Activated CD4-positive, alpha-beta T cell treated with anti-CD3 and anti-CD28 coated beads, Interleukin-2, amount 10 ng/mL, durations not matched to agents 7 days and 5 days (primary cell): ENCODE measurements at regions not wholly inside any gene's neighbourhood (a gene's known extent, or its start where the extent isn't known, plus 50 kb on each side); places are given as distances from the start of the nearest gene placed in this dataset.

Experiments
- CTCF ChIA-PET: fragments of 350-600 bp; sonication (Branson Sonifier 250); formaldehyde crosslinking; loops from one replicate; lab custom pipeline; 2021; ENCODE audit warnings: antibody characterized with exemption; lab: Charles Lee
- POLR2A ChIA-PET: fragments of 350-600 bp; sonication (Branson Sonifier 250); formaldehyde crosslinking; loops from one replicate; lab custom pipeline; 2021; ENCODE audit warnings: antibody characterized with exemption; lab: Charles Lee
- DNase-seq: peaks from one replicate; pipeline ENCODE4 v3.0.0-alpha.2; 2020
- H3K27ac Mint-ChIP-seq: one replicate; pipeline ENCODE4 v1.8.0; 2021; ENCODE audit warnings: mild to moderate bottlenecking, moderate library complexity, mixed read lengths
- H3K27me3 Mint-ChIP-seq: one replicate; pipeline ENCODE4 v1.8.0; 2021; ENCODE audit warnings: mixed read lengths
- H3K36me3 Mint-ChIP-seq: one replicate; pipeline ENCODE4 v1.8.0; 2021; ENCODE audit warnings: low read depth, mixed read lengths
- H3K4me1 Mint-ChIP-seq: one replicate; pipeline ENCODE4 v1.8.0; 2021; ENCODE audit warnings: mixed read lengths
- H3K4me3 Mint-ChIP-seq: one replicate; pipeline ENCODE4 v1.8.0; 2021; ENCODE audit warnings: mild to moderate bottlenecking, moderate library complexity, mixed read lengths
- H3K9me3 Mint-ChIP-seq: one replicate; pipeline ENCODE4 v1.8.0; 2021; ENCODE audit warnings: mixed read lengths

DNA sequence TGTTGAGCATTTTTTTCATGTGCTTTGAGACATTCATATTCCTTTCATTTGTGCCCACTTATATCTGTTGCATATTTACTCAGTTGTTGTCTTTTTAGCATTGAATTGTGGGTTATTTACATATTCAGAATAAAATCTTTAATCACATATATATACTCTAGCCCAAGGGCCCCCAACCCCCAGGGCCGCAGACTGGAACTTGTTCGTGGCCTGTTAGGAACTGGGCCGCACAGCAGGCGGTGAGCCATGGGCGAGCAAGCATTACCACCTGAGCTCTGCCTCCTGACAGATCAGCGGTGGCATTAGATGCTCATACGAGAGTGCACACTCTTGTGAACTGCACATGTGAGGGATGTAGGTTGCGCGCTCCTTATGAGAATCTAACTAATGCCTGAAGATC, 480.6 kb downstream of the KCTD8 start:
- Mint-ChIP-seq H3K36me3 (no peaks in the 10 kb centered on the region), H3K27ac (no peak overlapping the region), H3K27me3 (no peaks in the 10 kb centered on the region), H3K4me3 (no peak overlapping the region), H3K4me1 (no peaks in the 10 kb centered on the region), H3K9me3 (peaks cover 4% of the 10 kb centered on the region)
- ChIA-PET POLR2A (no interaction called here), CTCF (no interaction called here)
- DNase-seq = no peak

DNA sequence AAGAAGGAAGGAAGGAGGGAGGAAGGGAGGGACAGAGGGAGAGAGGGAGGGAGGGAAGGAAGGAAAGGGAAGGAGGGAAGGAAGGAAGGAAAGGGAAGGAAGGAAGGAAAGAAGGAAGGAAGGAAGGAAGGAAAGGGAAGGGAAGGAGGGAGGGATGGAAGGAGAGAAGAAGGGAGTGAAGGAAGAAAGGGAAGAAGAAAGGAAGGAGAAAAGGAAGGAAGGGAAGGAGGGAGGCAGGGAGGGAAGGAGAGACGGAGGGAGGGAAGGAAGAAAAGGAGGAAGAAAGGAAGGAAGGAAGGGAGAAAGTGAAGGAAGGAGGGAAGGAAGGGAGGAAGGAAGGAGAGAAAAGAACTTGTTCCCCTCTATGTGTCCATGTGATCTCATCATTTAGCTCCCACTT, 465.0 kb downstream of the KCTD8 start:
- Mint-ChIP-seq H3K9me3 (peaks cover 4% of the 10 kb centered on the region), H3K27me3 (no peaks in the 10 kb centered on the region), H3K4me1 (no peaks in the 10 kb centered on the region), H3K27ac (no peak overlapping the region), H3K4me3 (no peak overlapping the region), H3K36me3 (no peaks in the 10 kb centered on the region)
- no peak for DNase-seq
- ChIA-PET POLR2A (no interaction called here), CTCF (no interaction called here)

DNA sequence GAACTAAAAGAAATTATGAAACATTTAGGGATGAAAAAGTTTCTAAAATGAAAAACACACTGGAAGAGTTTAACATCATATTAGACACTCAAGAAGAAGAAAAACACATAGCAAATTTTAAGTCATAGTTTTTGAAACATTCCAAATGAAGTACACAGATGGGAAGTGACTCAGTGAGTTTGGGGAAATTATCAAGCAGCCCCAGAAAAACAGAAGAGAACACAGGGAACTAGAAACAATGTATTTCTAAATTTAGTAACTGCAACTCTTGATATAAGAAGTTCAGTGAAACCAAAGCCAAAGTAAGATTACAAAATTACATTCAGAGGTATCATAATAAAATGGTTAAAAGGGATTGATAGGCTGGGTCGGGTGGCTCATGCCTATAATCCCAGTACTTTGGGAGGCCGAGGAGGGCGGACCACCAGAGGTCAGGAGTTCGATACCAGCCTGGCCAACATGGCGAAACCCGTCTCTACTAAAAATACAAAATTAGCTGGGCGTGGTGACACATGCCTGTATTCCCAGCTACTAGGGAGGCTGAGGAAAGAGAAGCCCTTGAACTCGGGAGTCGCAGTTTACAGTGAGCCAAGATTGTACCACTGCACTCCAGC, 461.2 kb downstream of the KCTD8 start:
- ChIA-PET POLR2A (no interaction called here), CTCF (no interaction called here)
- Mint-ChIP-seq H3K9me3 (peaks cover 4% of the 10 kb centered on the region), H3K36me3 (no peaks in the 10 kb centered on the region), H3K4me1 (no peaks in the 10 kb centered on the region), H3K27ac (no peak overlapping the region), H3K27me3 (no peaks in the 10 kb centered on the region), H3K4me3 (no peak overlapping the region)
- DNase-seq = no peak

DNA sequence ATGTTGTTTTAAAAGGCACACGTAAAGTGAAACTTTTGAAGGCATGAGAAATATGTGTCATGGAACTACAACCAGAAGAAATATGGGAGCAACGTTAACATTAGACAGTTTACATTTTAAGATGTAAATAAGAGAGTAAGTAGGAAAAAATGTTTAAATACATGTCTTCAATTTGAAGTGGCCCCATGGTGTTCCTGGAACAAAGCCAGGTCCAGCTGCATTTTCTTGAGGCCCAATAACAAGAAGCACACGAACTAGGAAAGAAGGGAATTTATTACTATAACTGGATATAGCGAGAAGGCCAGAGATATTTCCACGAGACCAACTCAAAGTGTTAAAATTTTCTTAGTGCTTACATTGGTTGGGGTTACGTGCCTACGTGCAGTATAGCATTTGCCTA, 458.1 kb downstream of the KCTD8 start:
- H3K4me3 Mint-ChIP-seq = no peak overlapping the region
- no peaks in the 10 kb centered on the region for H3K27me3 Mint-ChIP-seq
- ChIA-PET CTCF (no interaction called here), POLR2A (no interaction called here)
- DNase-seq = no peak
- no peak overlapping the region for H3K27ac Mint-ChIP-seq
- no peaks in the 10 kb centered on the region for H3K36me3 Mint-ChIP-seq
- peaks cover 4% of the 10 kb centered on the region for H3K9me3 Mint-ChIP-seq
- H3K4me1 Mint-ChIP-seq = no peaks in the 10 kb centered on the region

DNA sequence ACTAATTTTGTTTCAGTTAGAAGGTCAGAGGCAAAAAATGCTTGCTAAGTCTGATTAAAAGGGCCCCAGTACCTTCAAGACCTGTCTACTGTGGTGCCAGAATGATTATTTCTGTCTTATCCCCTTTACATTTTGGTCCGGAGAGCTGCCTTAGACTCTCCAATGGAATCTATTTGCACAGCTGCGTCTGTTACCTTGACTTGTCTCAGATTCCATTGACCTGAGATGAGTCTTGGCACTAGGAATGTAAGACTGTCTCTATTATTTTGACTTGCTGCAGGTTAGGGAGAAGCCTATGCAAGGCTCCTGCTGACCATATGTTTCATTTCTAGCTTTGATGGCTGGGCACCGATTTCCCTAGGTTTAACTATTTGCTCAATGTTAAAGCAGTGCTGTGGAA, 457.6 kb downstream of the KCTD8 start:
- Mint-ChIP-seq H3K36me3 (no peaks in the 10 kb centered on the region), H3K4me1 (no peaks in the 10 kb centered on the region), H3K27ac (no peak overlapping the region), H3K27me3 (no peaks in the 10 kb centered on the region), H3K9me3 (peaks cover 4% of the 10 kb centered on the region), H3K4me3 (no peak overlapping the region)
- DNase-seq = no peak
- ChIA-PET CTCF (no interaction called here), POLR2A (no interaction called here)

DNA sequence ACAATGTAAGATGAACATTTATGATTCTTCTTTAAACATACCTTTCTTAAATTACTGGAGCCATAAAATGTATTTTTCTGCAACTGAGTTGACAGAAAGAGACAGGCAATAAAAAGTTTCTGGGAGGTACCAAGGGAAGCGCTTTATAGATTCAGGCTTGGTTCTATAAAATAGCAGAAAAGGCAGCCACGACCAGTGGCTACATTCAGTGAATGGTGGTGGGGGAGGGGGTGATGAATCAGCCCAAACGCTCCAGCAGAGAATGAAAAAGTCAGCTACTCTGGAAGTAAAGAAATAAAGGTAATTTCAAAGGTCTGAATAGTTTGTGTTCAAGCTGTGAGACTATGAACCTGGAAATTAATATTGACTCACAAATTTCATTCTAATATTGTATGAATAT, 456.1 kb downstream of the KCTD8 start:
- no peak for DNase-seq
- no peaks in the 10 kb centered on the region for H3K9me3 Mint-ChIP-seq
- CTCF ChIA-PET = no interaction called here
- no peaks in the 10 kb centered on the region for H3K27me3 Mint-ChIP-seq
- H3K27ac Mint-ChIP-seq = no peak overlapping the region
- no peaks in the 10 kb centered on the region for H3K36me3 Mint-ChIP-seq
- H3K4me1 Mint-ChIP-seq = no peaks in the 10 kb centered on the region
- no peak overlapping the region for H3K4me3 Mint-ChIP-seq
- POLR2A ChIA-PET = no interaction called here

DNA sequence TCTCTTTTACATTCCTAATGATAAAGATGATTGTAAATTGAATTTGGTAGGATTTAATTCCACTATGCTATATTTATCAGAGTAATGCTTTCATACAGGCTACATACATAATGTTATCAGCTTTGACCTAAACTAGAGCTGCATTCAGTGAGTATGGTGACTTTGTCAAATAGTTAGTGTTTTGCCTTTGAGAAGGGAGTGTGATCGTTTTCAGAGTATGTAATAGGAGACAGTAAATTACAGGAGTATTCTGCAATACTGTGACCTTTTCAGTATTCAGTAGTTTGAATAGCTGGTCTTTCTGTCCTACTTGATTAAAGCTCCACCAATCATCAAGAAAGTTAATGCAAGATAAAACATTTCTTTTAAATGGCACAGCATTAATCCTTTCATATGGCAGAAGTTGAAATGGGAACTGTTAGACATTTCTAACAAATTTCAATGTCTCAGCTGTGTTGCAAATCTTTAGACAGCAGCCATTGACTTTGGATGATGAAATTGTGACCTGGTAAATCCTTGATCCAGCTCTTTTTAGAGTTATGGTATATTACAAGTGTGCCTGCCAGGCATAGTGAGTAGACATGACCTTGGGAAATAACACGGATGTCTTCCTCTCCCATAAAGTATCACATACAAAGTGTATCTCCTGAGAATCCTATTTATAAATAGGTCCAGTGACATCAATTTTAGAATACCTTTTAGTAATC, 455.3 kb downstream of the KCTD8 start:
- ChIA-PET CTCF (no interaction called here), POLR2A (no interaction called here)
- no peak overlapping the region for H3K27ac Mint-ChIP-seq
- no peaks in the 10 kb centered on the region for H3K27me3 Mint-ChIP-seq
- no peak overlapping the region for H3K4me3 Mint-ChIP-seq
- DNase-seq = no peak
- no peaks in the 10 kb centered on the region for H3K4me1 Mint-ChIP-seq
- no peaks in the 10 kb centered on the region for H3K36me3 Mint-ChIP-seq
- no peaks in the 10 kb centered on the region for H3K9me3 Mint-ChIP-seq

DNA sequence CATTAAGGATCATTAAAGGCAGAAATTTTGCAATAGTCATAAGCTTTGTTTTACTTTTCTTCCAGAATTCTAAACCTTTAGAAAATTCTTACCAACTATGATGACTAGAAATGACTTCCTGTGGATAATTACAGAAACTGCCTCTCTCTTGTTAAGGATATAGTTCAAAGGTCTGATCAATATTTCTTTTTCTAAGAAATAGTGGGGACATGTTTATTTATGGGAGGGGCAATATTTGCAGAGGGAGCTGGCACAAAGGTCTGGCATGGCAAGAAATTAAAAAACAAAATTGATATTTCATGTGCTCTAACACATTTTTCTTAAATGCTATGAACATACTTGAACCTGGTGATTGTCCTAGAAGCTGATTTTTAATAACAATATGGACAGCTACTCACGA, 448.9 kb downstream of the KCTD8 start:
- Mint-ChIP-seq H3K27ac (no peak overlapping the region), H3K27me3 (no peaks in the 10 kb centered on the region), H3K4me3 (no peak overlapping the region), H3K4me1 (no peaks in the 10 kb centered on the region), H3K36me3 (no peaks in the 10 kb centered on the region), H3K9me3 (no peaks in the 10 kb centered on the region)
- DNase-seq = no peak
- ChIA-PET POLR2A (no interaction called here), CTCF (interaction anchor here (0.5 kb wide), 1 partner anchor 285 kb away, joined by 5 read pairs; no protein-coding TSS in a partner anchor)

DNA sequence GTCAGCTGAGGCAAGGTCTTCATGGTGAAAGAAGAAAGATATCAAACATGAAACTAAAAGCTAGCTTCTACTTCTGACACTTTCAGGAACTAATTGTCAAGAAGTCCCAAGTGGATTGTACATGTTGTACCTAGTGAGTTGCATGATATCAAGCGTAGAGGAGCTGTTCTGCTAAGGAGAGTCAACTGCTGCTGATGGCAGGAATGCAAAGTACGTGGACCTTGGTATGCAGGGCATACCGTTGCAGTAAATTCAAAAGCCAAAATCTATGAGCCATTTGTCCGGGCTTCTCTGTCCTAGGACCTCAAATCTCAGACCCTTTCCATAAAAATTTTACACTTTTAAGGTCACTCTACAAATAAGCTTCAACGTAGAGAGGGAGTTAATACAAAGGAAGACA, 446.2 kb downstream of the KCTD8 start:
- ChIA-PET POLR2A (no interaction called here), CTCF (no interaction called here)
- H3K36me3 Mint-ChIP-seq = no peaks in the 10 kb centered on the region

DNA sequence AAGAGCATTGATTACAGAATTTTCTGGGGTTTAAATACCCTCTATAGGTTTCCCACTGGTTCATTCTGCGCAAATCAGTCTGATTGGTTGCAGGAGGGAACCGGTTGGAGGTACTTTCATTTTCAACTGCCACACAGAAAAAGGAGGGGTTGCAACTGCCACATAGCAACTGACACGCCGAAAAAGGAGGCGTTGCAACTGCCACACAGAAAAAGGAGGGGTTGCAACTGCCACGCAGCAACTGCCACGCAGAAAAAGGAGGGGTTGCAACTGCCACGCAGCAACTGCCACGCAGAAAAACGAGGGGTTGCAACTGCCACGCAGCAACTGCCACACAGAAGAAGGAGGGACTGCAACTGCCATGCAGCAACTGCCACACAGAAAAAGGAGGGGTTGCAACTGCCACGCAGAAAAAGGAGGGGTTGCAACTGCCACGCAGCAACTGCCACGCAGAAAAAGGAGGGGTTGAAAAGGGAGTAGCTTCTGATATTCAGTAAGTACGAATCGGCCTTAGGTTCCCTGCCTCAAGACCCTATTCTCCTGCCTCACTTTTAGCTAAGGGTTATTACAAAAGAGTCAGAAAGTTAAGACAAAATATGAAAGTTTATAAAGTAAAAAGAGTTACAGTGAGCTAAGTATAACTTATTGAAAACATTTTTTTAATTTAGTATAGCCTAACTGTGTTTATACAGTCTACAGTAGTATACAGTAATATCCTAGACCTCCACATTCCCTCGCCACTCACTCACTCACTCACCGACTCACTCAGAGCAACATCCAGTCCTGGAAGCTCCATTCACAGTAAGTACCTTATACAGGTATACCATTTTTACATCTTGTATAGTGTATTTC, 431.8 kb downstream of the KCTD8 start:
- H3K4me1 Mint-ChIP-seq = no peaks in the 10 kb centered on the region
- no peaks in the 10 kb centered on the region for H3K27me3 Mint-ChIP-seq
- CTCF ChIA-PET = no interaction called here
- no peak for DNase-seq
- H3K9me3 Mint-ChIP-seq = no peaks in the 10 kb centered on the region
- POLR2A ChIA-PET = no interaction called here
- H3K27ac Mint-ChIP-seq = no peak overlapping the region
- H3K4me3 Mint-ChIP-seq = no peak overlapping the region
- no peaks in the 10 kb centered on the region for H3K36me3 Mint-ChIP-seq

More for the DNA sequence above, 446.2 kb downstream of the KCTD8 start:
- no peak overlapping the region for H3K4me3 Mint-ChIP-seq
- no peaks in the 10 kb centered on the region for H3K4me1 Mint-ChIP-seq
- no peaks in the 10 kb centered on the region for H3K9me3 Mint-ChIP-seq
- no peak for DNase-seq
- H3K27ac Mint-ChIP-seq = no peak overlapping the region
- H3K27me3 Mint-ChIP-seq = no peaks in the 10 kb centered on the region

DNA sequence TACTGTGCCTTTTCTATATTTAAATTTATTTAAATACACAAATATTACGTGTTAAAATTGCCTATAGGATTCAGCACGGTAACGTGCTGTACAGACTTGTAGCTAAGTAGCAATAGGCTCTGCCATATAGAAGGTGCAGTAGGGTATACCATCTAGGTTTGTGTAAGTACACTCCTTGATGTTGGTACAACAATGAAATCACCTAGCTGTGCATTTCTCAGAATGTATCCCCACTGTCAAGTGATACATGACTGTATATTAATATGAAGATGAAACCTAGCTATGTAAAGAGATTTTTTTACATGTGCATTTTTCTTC, 431.2 kb downstream of the KCTD8 start:
- no peaks in the 10 kb centered on the region for H3K27me3 Mint-ChIP-seq
- no peak overlapping the region for H3K27ac Mint-ChIP-seq
- no peaks in the 10 kb centered on the region for H3K4me1 Mint-ChIP-seq
- no peak overlapping the region for H3K4me3 Mint-ChIP-seq
- no peaks in the 10 kb centered on the region for H3K9me3 Mint-ChIP-seq
- no peaks in the 10 kb centered on the region for H3K36me3 Mint-ChIP-seq
- POLR2A ChIA-PET = no interaction called here
- no peak for DNase-seq
- CTCF ChIA-PET = no interaction called here

DNA sequence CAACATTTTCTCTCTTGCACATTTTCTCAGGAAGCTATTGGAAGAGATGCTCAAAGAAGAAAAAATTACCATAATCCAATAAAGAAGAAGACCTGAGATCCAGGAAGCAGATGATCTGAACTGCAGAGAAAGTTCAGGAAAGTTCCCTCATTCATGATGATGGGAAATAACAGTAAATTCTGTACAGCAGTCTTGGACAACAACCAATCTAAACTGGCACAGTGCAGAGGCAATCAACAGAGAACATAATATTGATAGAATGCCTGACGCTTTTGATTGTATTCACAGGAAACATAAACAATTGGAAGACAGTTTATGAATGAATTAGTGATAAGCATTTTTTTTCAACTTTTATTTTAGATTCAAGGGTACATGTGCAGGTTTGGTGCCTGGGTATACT, 428.9 kb downstream of the KCTD8 start:
- POLR2A ChIA-PET = no interaction called here
- no peaks in the 10 kb centered on the region for H3K36me3 Mint-ChIP-seq
- no peaks in the 10 kb centered on the region for H3K27me3 Mint-ChIP-seq
- no peak overlapping the region for H3K4me3 Mint-ChIP-seq
- H3K4me1 Mint-ChIP-seq = no peaks in the 10 kb centered on the region
- H3K9me3 Mint-ChIP-seq = no peaks in the 10 kb centered on the region
- H3K27ac Mint-ChIP-seq = no peak overlapping the region
- CTCF ChIA-PET = no interaction called here
- DNase-seq = no peak

DNA sequence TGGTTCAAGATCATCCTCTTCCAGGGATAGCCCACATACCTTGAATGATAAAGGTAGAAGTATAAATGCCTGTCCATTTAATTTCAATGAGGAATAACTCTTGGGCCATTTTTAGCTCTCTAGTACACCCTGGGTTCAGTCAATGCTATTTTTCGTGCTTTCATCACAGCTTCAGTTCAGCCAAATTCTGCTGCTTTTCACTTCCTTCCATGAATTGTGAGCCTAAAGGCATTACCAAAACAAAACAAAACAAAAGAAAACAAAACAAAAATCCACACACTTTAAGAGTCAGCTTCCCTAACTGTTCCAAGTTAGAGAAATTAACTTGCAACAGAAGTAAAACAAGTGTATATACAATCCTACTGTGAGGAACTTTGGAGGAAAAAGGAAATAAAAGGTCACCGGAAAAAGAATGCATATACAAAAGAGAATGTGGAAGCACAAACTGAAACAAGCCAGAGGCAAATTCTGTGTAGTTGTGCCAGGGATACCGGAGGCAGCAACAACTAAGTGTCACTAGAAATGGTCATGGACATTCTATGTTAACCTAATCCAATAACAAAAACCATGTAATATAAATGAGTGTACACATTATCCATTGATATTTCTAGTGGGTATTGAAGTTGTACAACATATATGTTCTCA, 423.1 kb downstream of the KCTD8 start:
- POLR2A ChIA-PET = no interaction called here
- no peak for DNase-seq
- H3K9me3 Mint-ChIP-seq = no peaks in the 10 kb centered on the region
- H3K27ac Mint-ChIP-seq = no peak overlapping the region
- H3K36me3 Mint-ChIP-seq = no peaks in the 10 kb centered on the region
- no peaks in the 10 kb centered on the region for H3K27me3 Mint-ChIP-seq
- H3K4me1 Mint-ChIP-seq = no peaks in the 10 kb centered on the region
- no peak overlapping the region for H3K4me3 Mint-ChIP-seq
- CTCF ChIA-PET = no interaction called here
